Rectal smooth muscle tissue (tissue), 1 donor: ENCODE measurements at regions not wholly inside any gene's neighbourhood (a gene's known extent, or its start where the extent isn't known, plus 50 kb on each side); places are given as distances from the start of the nearest gene placed in this dataset.

Experiments used
- H3K27ac ChIP-seq: one replicate; pipeline ENCODE4 v1.7.0; 2013; ENCODE audit warnings: low read depth, low read length, inconsistent platforms
- H3K27me3 ChIP-seq: one replicate; pipeline ENCODE4 v1.7.0; 2013; ENCODE audit warnings: low read length; ENCODE audit not compliant: control insufficient read depth, insufficient read depth
- H3K36me3 ChIP-seq: one replicate; pipeline ENCODE4 v1.7.0; 2013; ENCODE audit warnings: low read length; ENCODE audit not compliant: control insufficient read depth, insufficient read depth
- H3K4me1 ChIP-seq: one replicate; pipeline ENCODE4 v1.7.0; 2013; ENCODE audit warnings: low read length; ENCODE audit not compliant: control insufficient read depth, insufficient read depth
- H3K4me3 ChIP-seq: one replicate; pipeline ENCODE4 v1.7.0; 2013; ENCODE audit warnings: low read length
- H3K9ac ChIP-seq: one replicate; pipeline ENCODE4 v1.7.0; 2013; ENCODE audit warnings: low read length

DNA sequence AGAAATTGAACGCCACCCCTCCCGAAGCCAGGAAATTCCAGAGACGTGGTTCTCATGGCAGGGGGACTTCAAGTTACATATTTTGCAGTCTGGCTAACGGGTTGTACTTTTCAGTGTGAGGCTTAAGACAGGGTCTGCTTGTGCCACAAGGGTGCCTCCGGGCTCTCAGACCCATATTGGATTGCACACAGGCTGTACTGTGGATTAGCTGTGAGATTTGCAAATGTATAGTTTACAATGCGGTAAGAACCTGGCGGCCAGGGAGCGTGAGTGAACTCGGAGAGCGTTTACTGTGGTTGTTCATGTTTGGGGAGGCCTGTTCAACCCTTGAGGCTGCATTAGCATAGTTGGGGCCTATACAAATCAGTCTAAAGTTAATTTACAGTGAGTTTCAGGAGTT, 143.9 kb upstream of the SIX2 start:
- Histone ChIP-seq H3K36me3 (no peaks in the 10 kb centered on the region), H3K27ac (no peak overlapping the region), H3K9ac (no peak overlapping the region), H3K4me3 (no peak overlapping the region), H3K4me1 (no peaks in the 10 kb centered on the region), H3K27me3 (no peaks in the 10 kb centered on the region)

DNA sequence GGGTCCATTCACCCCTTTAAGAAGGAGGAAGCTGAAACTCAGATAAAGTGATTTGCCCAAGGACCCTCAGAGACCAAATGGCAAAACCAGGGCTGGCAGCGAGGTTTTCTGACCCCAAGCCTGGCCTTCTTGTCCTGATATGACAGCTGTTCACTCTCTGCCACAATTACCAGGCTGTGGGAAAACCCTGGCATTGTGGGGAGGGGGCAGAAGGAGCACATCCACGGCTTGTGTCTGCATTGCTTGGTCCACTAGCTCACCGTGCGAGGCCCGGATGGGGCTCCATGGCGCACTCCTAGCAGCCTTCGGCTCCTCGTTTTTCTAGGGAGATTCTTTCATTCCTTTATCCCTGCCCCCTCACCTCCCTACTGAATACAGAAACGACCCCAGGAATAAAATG, 143.4 kb upstream of the SIX2 start:
- H3K9ac ChIP-seq = no peak overlapping the region

DNA sequence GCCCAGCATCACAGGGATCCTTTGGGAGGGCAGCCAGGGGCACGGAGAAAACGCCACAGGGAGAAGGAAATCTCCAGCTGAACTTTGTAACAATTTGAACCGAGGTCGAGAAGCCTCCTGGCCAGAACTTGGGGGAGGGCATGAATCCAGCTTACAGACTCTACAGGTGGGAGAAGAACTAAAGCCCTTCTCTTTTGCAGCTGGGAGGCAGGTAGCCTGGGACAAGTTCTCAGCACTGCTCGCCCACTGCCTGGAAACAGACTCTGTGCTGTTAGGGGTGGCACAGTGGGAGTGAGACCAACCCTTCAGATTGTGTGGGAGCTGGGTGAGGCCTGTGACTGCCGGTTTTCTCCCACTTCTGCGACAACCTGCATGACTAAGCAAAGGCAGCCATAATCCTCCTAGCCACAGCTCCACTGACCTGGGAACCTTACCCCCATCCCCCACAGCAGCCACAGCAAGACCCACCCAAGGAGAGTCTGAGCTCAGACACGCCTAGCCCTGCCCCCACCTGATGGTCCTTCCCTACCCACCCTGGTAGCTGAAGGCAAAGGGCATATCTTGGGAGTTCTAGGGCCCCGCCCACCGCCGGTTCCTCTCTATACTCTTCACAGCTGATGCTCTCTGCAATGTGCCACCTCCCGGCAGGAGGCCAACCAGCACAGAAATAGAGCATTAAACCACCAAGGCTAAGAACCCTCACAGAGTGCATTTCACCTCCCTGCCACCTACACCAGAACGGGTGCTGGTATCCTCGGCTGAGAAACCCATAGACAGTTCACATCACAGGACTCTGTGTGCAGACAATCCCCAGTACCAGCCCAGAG, 136.0 kb upstream of the SIX2 start:
- no peak overlapping the region for H3K9ac ChIP-seq
- H3K36me3 ChIP-seq = no peaks in the 10 kb centered on the region
- H3K27me3 ChIP-seq = no peaks in the 10 kb centered on the region
- no peak overlapping the region for H3K27ac ChIP-seq
- no peaks in the 10 kb centered on the region for H3K4me1 ChIP-seq
- H3K4me3 ChIP-seq = no peak overlapping the region

More for the DNA sequence above, 143.4 kb upstream of the SIX2 start:
- H3K36me3 ChIP-seq = no peaks in the 10 kb centered on the region
- no peak overlapping the region for H3K4me3 ChIP-seq
- no peak overlapping the region for H3K27ac ChIP-seq
- no peaks in the 10 kb centered on the region for H3K27me3 ChIP-seq
- no peaks in the 10 kb centered on the region for H3K4me1 ChIP-seq

DNA sequence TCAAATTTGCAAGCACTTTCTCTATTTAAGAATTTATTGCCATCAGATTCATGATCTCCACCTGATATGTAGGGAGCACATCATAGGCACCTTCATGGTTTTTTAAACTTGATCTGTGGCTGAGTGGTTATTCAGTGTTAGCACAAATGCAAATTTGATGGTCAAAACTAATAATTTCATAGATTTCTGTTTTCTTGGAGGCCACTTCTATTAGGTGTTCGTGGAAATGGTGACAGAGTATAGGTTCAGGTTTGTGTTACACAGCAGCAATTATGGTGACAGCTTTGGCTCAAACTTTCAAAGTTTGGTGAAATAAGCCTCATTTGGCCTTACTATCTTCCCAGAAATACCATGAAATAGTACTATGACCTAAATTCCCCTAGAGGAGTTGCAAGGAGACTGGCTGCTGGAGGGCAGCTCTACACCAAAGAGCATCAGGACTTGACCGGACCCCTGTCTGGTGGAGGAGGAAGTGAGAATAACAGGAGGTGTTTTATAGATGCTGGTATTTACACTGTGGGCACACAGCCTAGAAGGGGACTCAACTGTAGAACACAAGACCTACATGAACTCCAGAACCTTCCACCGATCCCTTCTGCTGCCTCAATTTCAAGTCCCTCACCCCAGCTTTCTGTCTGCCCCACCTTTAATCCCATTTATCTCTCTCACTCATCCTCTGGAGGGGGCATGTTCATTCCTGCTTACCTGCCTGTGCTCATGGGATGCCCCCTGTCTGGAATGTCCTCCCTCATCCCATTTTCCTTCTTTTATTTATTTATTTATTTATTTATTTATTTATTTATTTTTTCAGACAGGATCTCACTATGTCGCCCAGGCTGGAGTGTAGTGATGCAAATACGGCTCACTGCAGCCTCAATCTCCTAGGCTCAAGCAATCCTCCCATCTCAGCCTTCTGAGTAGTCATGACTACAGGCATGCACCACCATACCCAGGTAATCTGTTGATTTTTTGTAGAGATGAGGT, 132.9 kb upstream of the SIX2 start:
- no peak overlapping the region for H3K9ac ChIP-seq
- H3K4me3 ChIP-seq = no peak overlapping the region
- no peaks in the 10 kb centered on the region for H3K4me1 ChIP-seq
- H3K27ac ChIP-seq = no peak overlapping the region
- no peaks in the 10 kb centered on the region for H3K27me3 ChIP-seq
- H3K36me3 ChIP-seq = no peaks in the 10 kb centered on the region

DNA sequence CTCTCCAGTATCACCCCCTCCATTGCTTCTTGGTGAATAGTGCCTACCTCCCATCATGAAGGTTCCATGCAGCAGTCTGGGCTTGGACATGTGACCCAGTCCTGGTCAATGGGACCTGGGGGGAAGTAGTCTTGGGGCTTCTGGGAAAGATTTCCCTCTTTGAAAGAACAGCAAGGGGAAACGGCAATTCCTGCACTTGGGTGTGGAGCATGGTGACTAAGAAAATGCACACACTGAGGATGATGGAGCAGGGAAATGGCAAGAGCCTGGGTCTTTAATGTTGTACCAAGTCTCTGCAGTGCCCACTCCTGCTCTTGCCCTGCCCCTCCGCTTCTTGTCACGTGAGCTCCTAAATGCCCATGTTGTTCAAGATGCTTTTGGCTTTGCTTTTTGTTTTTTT, 131.4 kb upstream of the SIX2 start:
- Histone ChIP-seq H3K4me3 (no peak overlapping the region), H3K9ac (no peak overlapping the region)

DNA sequence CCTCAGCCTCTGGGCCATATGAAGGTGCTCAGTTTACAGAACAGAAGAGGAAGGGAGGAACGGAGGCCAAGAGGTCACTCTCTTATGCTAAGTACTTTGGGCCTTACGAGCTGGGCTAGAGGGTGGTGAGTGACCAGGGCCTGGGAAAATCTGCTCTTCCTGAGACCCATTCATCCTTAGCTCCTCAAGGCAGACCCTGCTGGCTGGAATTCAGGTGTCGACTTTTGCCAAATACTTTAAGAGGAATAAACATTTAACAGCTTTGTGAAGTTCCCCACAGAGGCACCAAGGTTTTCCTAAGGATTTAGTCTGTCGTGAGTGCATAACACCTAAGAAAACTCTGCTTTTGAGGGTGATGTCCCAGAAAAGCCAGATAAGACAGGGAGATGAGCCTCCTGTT, 129.7 kb upstream of the SIX2 start:
- Histone ChIP-seq H3K27me3 (no peaks in the 10 kb centered on the region), H3K36me3 (no peaks in the 10 kb centered on the region), H3K9ac (no peak overlapping the region), H3K27ac (no peak overlapping the region), H3K4me3 (no peak overlapping the region), H3K4me1 (no peaks in the 10 kb centered on the region)

More for the DNA sequence above, 131.4 kb upstream of the SIX2 start:
- no peaks in the 10 kb centered on the region for H3K27me3 ChIP-seq
- H3K4me1 ChIP-seq = no peaks in the 10 kb centered on the region
- H3K27ac ChIP-seq = no peak overlapping the region
- no peaks in the 10 kb centered on the region for H3K36me3 ChIP-seq

DNA sequence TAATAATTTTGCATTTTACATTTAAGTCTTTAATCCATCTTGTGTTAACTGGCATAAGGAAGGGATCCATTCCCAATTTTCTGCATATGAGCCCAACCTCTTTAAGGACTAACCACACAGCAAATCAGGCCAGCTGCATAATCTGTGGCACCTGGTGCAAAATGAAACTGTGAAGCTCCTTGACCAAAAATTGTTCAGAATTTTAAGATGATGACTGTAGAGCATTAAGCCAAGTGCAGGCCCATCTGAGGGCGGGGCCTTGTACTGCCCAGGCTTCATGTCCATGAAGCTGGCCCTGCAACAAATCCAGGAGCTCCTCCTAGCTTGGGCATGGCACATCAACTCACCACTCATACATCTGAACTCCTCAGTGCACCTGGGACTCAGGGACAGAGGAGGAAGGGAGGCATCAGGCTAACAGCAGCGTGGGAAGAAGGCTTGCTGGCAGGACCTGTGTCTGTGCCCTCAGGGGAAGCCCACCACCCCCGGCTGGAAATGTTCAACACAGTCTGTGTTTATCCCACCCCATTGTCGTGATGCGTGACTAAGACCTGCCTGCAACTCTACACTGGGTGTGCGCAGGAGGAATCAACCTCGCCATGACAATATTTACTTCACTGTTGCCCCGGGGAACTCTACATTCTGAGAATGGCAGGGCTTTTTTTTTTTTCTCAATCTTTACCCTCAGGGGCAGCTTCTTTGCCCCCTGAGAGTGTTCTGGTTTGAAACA, 128.9 kb upstream of the SIX2 start:
- Histone ChIP-seq H3K27me3 (no peaks in the 10 kb centered on the region), H3K36me3 (no peaks in the 10 kb centered on the region), H3K9ac (no peak overlapping the region), H3K4me1 (no peaks in the 10 kb centered on the region), H3K4me3 (no peak overlapping the region), H3K27ac (no peak overlapping the region)

DNA sequence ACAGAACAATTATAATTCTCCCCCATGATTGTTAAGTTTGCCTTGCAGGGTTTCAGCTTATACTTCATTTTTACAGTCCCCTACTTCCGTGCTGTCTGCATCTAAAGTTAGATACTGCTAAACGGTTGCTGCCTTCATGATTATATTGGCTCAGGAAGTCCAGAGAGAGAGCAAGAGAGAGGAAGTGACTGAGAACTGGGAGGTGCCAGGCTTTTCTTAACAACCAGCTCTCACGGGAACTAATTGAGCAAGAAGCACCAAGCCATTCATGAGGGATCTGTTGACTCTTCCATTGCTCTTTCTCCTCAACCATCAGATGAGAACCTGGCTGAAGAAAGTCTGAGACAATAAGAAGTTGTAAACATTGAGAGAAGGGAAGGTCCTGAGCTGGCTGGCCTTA, 125.5 kb upstream of the SIX2 start:
- Histone ChIP-seq H3K9ac (no peak overlapping the region), H3K36me3 (no peaks in the 10 kb centered on the region), H3K4me1 (no peaks in the 10 kb centered on the region), H3K4me3 (no peak overlapping the region), H3K27ac (no peak overlapping the region), H3K27me3 (no peaks in the 10 kb centered on the region)

DNA sequence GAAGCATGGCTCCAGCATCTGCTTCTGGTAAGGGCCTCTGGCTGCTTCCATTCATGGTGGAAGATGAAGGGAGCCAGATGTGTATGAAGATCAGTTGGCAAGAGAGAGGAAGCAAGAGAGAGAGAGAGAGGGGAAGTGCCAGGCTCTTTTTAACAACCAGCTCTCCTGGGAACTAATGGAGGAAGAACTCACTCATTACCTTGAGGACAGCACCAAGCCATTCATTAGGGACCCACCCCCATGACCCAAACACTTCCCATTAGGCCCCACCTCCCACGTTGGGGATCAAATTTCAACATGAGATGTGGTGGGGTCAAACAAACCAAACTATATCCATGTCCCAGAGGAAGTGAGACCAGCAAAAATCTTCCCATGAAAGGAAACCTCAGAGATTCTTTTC, 124.8 kb upstream of the SIX2 start:
- Histone ChIP-seq H3K27ac (no peak overlapping the region), H3K9ac (no peak overlapping the region), H3K4me1 (no peaks in the 10 kb centered on the region), H3K4me3 (no peak overlapping the region), H3K36me3 (no peaks in the 10 kb centered on the region), H3K27me3 (no peaks in the 10 kb centered on the region)

DNA sequence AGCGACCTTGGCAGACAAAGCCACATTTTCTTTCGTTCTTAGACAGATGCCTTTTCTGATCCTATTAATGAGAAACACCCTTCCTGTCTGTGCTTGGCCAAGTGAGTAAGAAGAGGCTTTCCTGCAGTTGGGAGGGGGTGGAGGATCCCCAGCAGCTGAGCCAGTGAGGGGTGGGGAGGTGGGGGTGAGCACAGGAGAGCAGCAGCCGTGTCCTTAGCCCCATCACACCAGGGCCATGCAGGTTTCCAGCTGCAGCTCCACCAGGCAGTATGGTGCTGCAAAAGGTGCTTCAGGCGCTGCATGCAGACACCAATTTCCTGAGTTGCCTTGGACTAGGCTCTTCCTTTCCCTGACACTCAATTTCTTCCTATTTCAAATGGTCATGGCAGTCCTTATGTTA, 123.3 kb upstream of the SIX2 start:
- H3K36me3 ChIP-seq = no peaks in the 10 kb centered on the region
- H3K4me3 ChIP-seq = no peak overlapping the region
- no peak overlapping the region for H3K9ac ChIP-seq
- H3K27me3 ChIP-seq = no peaks in the 10 kb centered on the region
- H3K4me1 ChIP-seq = no peaks in the 10 kb centered on the region
- no peak overlapping the region for H3K27ac ChIP-seq

DNA sequence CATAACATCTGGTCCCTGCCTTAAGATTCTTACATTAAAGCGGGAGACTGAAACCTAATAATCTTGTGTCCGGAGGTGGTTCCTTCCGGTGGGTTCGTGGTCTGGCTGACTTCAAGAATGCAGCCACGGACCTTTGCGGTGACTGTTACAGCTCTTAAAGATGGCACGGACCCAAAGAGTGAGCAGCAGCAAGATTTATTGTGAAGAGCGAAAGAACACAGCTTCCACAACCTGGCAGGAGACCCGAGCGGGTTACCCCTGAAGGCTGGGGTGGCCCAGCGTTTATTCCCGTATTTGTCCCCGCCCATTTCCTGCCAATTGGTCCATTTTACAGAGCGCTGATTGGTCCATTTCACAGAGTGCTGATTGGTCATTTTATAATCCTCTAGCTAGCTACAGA, 122.3 kb upstream of the SIX2 start:
- Histone ChIP-seq H3K4me1 (no peaks in the 10 kb centered on the region), H3K9ac (no peak overlapping the region), H3K4me3 (no peak overlapping the region), H3K36me3 (no peaks in the 10 kb centered on the region), H3K27ac (no peak overlapping the region), H3K27me3 (no peaks in the 10 kb centered on the region)

DNA sequence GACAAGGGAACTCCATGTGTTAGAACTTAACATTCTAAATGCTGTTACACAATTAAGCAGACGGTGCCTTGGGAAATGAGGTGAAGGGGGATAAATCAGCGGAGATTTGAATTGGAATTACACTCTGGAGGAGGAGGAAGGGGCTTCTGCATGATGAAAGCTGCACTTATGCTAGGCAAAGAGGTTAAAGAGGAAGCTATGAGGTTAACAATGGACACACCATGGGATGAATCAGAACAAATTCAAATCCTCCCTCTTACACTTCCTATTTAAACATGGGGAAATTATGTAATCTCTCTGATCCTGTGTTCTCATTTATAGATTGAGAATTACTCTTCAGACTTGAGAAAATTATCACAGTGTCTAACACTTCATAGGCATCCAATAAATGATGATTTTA, 121.5 kb upstream of the SIX2 start:
- no peak overlapping the region for H3K4me3 ChIP-seq
- H3K4me1 ChIP-seq = no peaks in the 10 kb centered on the region
- no peaks in the 10 kb centered on the region for H3K27me3 ChIP-seq
- no peak overlapping the region for H3K27ac ChIP-seq
- no peaks in the 10 kb centered on the region for H3K36me3 ChIP-seq
- no peak overlapping the region for H3K9ac ChIP-seq
